GM23248 (cell line): ENCODE measurements at regions not wholly inside any gene's neighbourhood (a gene's known extent, or its start where the extent isn't known, plus 50 kb on each side); places are given as distances from the start of the nearest gene placed in this dataset.

Experiments used
- DNase-seq: peaks from one replicate; pipeline ENCODE4 v3.0.0-alpha.2; 2015
- H2AFZ ChIP-seq: fragments of 200-600 bp; sonication (generic); 2 replicates; pipeline ENCODE4 v1.6.1; 2016; ENCODE audit warnings: antibody characterized with exemption
- H3F3A ChIP-seq: fragments of 200-600 bp; sonication (generic); 2 replicates; pipeline ENCODE4 v1.6.1; 2016; ENCODE audit warnings: mild to moderate bottlenecking, antibody characterized with exemption, mixed run types; ENCODE audit not compliant: insufficient read depth
- H3K27ac ChIP-seq: fragments of 200-600 bp; sonication (generic); 2 replicates; pipeline ENCODE4 v1.5.1; 2016; ENCODE audit warnings: mild to moderate bottlenecking
- H3K27me3 ChIP-seq: fragments of 200-600 bp; sonication (generic); replicated peaks from 2 replicates; pipeline ENCODE4 v1.6.1; 2016; ENCODE audit warnings: mild to moderate bottlenecking; ENCODE audit not compliant: insufficient read depth
- H3K36me3 ChIP-seq: fragments of 200-600 bp; sonication (generic); 2 replicates; pipeline ENCODE4 v1.6.1; 2016; ENCODE audit warnings: low read depth, mild to moderate bottlenecking
- H3K4me1 ChIP-seq: fragments of 200-600 bp; sonication (generic); 2 replicates; pipeline ENCODE4 v1.6.1; 2016; ENCODE audit warnings: mild to moderate bottlenecking; ENCODE audit not compliant: insufficient read depth
- H3K4me2 ChIP-seq: fragments of 200-600 bp; sonication (generic); one replicate; pipeline ENCODE4 v1.6.1; 2016; ENCODE audit warnings: mild to moderate bottlenecking; ENCODE audit not compliant: unreplicated experiment
- H3K4me3 ChIP-seq: fragments of 200-600 bp; sonication (generic); 2 replicates; pipeline ENCODE4 v1.5.1; 2016; ENCODE audit warnings: mild to moderate bottlenecking
- H3K79me2 ChIP-seq: fragments of 200-600 bp; sonication (generic); 2 replicates; pipeline ENCODE4 v1.6.1; 2016; ENCODE audit warnings: mild to moderate bottlenecking; ENCODE audit not compliant: insufficient read depth
- H3K9ac ChIP-seq: fragments of 200-600 bp; sonication (generic); 2 replicates; pipeline ENCODE4 v1.6.1; 2016; ENCODE audit warnings: mild to moderate bottlenecking
- H3K9me2 ChIP-seq: fragments of 200-600 bp; sonication (generic); 2 replicates; pipeline ENCODE4 v1.6.1; 2016; ENCODE audit warnings: mixed run types, mild to moderate bottlenecking, moderate library complexity; ENCODE audit not compliant: insufficient read depth
- H3K9me3 ChIP-seq: fragments of 200-600 bp; sonication (generic); one replicate; pipeline ENCODE4 v1.6.1; 2017; ENCODE audit warnings: low read depth
- H4K20me1 ChIP-seq: fragments of 200-600 bp; sonication (generic); 2 replicates; pipeline ENCODE4 v1.6.0; 2016; ENCODE audit not compliant: insufficient read depth
- EZH2 ChIP-seq: fragments of 200-600 bp; sonication (generic); IDR thresholded peaks from 2 replicates; pipeline ENCODE4 v1.6.1; 2018; ENCODE audit warnings: antibody characterized with exemption, mild to moderate bottlenecking; ENCODE audit not compliant: insufficient read depth, poor library complexity, severe bottlenecking
- EZH2phosphoT487 ChIP-seq: fragments of 200-600 bp; sonication (generic); IDR thresholded peaks from 2 replicates; pipeline ENCODE4 v1.6.1; 2018; ENCODE audit warnings: antibody characterized with exemption, moderate library complexity, mild to moderate bottlenecking, low read depth; ENCODE audit not compliant: insufficient read depth
- WGBS, 2 experiments: methylation state at CpG; one replicate each; pipeline ENCODE4 v1.1.6; 2015 to 2017; ENCODE audit warnings: low lambda C conversion rate in 2 of 2, low coverage in 1 of 2; ENCODE audit errors: missing lambda C conversion rate in 2 of 2; 5-methylcytosine and 5-hydroxymethylcytosine counted together
- in situ Hi-C: fragments of 300-500 bp; cut with MboI; formaldehyde crosslinking; loops from 2 replicates; pipeline ENCODE4 v1.15.0; 2020

DNA sequence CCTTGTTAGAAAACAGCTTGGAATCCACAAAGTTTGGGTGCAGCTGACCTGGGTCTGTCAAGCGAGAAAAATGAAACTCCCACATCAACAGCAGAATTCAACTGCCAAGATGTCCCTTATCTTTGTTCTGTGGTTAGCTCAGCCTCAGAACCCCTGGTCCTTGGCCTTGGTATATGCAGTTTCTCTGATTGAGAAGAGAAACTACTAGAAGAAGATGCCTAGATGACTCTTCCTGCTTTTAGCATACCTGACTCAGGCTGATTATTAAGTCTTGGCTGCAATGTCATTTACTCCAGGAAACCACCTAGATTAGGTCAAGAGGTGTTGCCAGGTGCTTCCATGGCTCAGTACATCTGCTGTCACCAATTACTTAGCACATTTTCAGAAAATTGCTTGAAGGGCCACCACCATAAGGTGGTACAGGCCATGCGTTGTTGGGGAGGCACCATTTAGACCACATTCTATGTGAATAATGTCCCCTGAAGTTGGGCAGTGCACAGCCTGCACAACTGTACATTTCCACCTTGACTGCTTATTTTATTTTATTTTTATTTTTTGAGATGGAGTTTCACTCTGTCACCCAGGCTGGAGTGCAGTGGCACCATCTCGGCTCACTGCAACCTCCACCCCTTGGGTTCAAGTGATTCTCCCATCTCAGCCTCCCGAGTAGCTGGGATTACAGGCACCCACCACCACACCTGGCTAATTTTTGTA is 59.4 kb upstream of the ZNF438 start:
- H3K9me3 ChIP-seq: no peaks in the 10 kb centered on the region
- 89 to 93% methylated on average over 4 of the region's 4 CpGs for WGBS, 2 experiments
- H3K4me1 ChIP-seq: no peaks in the 10 kb centered on the region
- no peak for DNase-seq
- H4K20me1 ChIP-seq: no peaks in the 10 kb centered on the region
- H3F3A ChIP-seq: no peaks in the 10 kb centered on the region
- H3K4me3 ChIP-seq: no peak overlapping the region
- no peak overlapping the region for H3K9ac ChIP-seq
- in situ Hi-C loops: no loop called here
- H3K27me3 ChIP-seq: no peaks in the 10 kb centered on the region
- no peak overlapping the region for H3K27ac ChIP-seq
- no peak overlapping the region for H3K4me2 ChIP-seq
- H3K9me2 ChIP-seq: no peaks in the 10 kb centered on the region
- no peaks in the 10 kb centered on the region for H3K79me2 ChIP-seq
- TF ChIP-seq EZH2phosphoT487 (no peak), EZH2 (no peak)
- H3K36me3 ChIP-seq: no peaks in the 10 kb centered on the region
- no peak overlapping the region for H2AFZ ChIP-seq

DNA sequence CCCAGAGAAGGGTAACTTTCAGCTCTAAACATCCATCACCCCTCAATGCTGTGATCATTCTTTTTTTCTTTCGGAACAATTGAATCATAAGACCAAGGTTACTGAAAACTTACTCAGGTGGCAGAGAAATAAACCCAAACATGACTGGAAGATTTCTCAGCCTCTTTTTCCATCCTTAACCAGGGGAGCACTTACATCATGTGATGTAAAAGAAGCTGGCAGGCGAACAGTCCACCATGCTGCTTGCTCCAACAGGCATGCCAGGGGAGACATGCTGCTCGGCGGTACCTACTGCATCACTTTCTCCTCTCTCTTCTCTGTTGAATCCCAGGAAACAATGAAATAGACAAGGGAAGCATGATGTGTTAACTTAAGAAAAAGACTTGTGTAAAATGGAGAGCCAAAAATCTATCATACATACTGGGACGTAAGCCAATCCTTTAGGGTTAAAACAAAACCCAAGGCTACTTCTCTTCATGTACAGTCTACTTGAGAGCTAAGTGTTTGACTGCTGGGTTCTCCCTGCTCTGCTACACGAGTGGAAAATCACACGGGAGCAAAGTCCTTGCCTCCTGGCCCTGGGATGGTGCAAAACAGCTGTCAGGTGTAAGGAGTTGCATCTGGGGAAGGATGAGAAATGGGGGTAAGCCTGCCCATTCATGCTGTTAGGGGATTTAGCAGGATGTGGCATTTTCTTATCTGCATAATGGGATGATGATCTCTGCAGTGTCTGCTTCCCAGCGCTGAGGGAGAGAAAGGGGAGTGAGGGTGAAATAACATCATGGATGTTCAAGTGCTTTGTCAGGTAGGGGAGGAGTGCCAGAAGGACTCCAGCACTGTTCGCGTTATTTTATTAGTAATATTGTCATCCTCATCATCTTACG is 64.3 kb upstream of the ZNF438 start:
- Histone ChIP-seq H3K4me1 (peaks cover 15% of the 10 kb centered on the region), H3K9me3 (no peaks in the 10 kb centered on the region), H3K4me2 (no peak overlapping the region), H4K20me1 (no peaks in the 10 kb centered on the region), H3K79me2 (no peaks in the 10 kb centered on the region), H3K9me2 (no peaks in the 10 kb centered on the region), H3K36me3 (no peaks in the 10 kb centered on the region), H3K27ac (no peak overlapping the region), H3F3A (no peaks in the 10 kb centered on the region), H2AFZ (no peak overlapping the region), H3K4me3 (no peak overlapping the region), H3K27me3 (no peaks in the 10 kb centered on the region), H3K9ac (no peak overlapping the region)
- WGBS, 2 experiments: 84 to 87% methylated on average over 11 of the region's 11 CpGs
- no peak for TF ChIP-seq EZH2
- no peak for TF ChIP-seq EZH2phosphoT487
- in situ Hi-C loops: no loop called here
- no peak for DNase-seq

DNA sequence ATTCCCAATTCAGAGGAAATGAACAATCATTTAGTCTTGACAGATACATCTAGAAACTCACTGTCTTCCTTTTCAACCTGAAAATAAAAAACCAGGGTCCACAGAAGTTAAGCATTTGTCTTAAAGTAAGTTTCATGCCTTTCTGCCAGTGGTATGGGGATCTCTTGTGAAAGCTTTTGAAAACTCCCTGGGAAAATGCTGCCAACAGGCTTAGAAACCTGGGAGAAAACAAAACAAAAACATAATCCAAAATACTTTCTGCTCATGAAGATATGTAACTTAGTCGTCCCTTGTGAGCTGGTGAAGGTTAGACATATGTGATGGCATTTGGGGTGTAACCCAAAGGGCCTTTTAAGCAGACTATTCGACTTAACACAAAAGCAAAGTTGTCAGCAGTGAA is 66.4 kb upstream of the ZNF438 start:
- Histone ChIP-seq H3K9me3 (no peaks in the 10 kb centered on the region), H3F3A (no peaks in the 10 kb centered on the region; the same call in 1 of the 2 replicates), H3K27me3 (no peaks in the 10 kb centered on the region), H3K9me2 (no peaks in the 10 kb centered on the region), H3K4me2 (peak overlapping the region; percentile 39), H3K79me2 (no peaks in the 10 kb centered on the region), H4K20me1 (no peaks in the 10 kb centered on the region), H3K27ac (peak overlapping the region; percentile 0), H3K36me3 (no peaks in the 10 kb centered on the region), H3K4me1 (peaks cover 16% of the 10 kb centered on the region), H3K4me3 (peak overlapping the region; percentile 2; the same call in 1 of the 2 replicates), H3K9ac (peak overlapping the region; percentile 17), H2AFZ (peak overlapping the region; percentile 70)
- in situ Hi-C loops: no loop called here
- no peak for TF ChIP-seq EZH2
- no peak for TF ChIP-seq EZH2phosphoT487
- DNase-seq: peak; percentile 47
- WGBS, 2 experiments: 8 to 11% methylated on average over 2 of the region's 2 CpGs

DNA sequence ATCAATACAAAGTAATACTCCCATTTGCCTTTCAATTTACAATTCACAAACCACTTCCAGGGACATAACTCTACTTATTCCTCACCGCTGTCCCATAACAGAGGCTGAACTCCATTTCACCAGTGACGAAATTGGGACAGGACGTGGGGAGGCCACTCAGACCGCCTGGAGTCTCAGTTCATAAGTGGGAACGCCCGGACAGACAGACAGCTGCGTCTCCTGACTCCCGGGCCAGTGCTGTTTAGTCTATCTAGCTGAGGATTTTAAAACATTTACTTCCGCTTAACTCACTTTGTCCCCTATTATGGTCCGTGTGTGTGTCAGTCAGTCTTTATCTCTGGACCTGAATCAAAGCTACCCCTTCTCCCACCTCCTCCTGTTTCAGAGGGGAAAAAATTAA is 67.4 kb upstream of the ZNF438 start:
- 89% methylated on average over 10 of the region's 10 CpGs for WGBS, 2 experiments
- in situ Hi-C loops: no loop called here

More for the DNA sequence above, 67.4 kb upstream of the ZNF438 start:
- no peak overlapping the region for H3K27ac ChIP-seq
- no peaks in the 10 kb centered on the region for H3K36me3 ChIP-seq
- TF ChIP-seq EZH2phosphoT487 (no peak), EZH2 (no peak)
- H4K20me1 ChIP-seq: no peaks in the 10 kb centered on the region
- no peak overlapping the region for H3K9ac ChIP-seq
- no peak for DNase-seq
- no peaks in the 10 kb centered on the region for H3K79me2 ChIP-seq
- H3K4me1 ChIP-seq: peaks cover 16% of the 10 kb centered on the region
- no peak overlapping the region for H2AFZ ChIP-seq
- no peaks in the 10 kb centered on the region for H3K9me2 ChIP-seq
- H3K9me3 ChIP-seq: no peaks in the 10 kb centered on the region
- no peak overlapping the region for H3K4me2 ChIP-seq
- H3K4me3 ChIP-seq: no peak overlapping the region
- H3F3A ChIP-seq: no peaks in the 10 kb centered on the region; the same call in 1 of the 2 replicates
- H3K27me3 ChIP-seq: no peaks in the 10 kb centered on the region
